ENCODE measurements at regions not wholly inside any gene's neighbourhood (a gene's known extent, or its start where the extent isn't known, plus 50 kb on each side); places are given as distances from the start of the nearest gene placed in this dataset.
"Not testable (repeated sequence)": the region's sequence is repeated elsewhere in the genome, so short reads cannot be mapped to it uniquely, and the experiment has no call there.

DNA sequence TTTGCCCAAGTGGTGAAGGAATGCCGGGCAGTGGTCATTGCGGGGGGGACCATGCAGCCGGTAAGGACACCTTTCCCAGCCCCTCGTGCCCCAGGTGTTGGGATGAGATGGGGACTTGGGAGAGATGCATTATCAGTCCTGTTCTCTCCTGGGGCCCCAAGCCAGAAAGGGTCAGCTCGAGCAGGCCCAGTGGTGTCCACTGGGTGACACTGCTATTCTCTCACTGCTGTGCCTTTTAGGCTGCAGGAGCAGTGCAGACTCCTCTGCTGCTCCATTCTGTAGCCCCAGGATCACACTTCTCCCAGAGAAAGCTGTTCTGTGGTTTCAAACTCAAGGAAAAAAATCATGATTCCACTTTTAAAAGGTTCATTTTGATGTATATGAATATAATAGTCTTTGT lies 99.1 kb upstream of the PZP start:
- not testable (repeated sequence) for H3K4me1 Mint-ChIP-seq; H2BK12ac ChIP-seq (ENCODE audit: insufficient read length, low read depth, low read length); H2AFZ ChIP-seq (ENCODE audit: low read length); H2BK15ac ChIP-seq (ENCODE audit: low read depth, low read length); H4K5ac ChIP-seq (ENCODE audit: insufficient read length, low read depth, low read length); H3K79me1 ChIP-seq (ENCODE audit: insufficient read depth, low read depth, low read length, poor library complexity, severe bottlenecking); H3K4ac ChIP-seq (ENCODE audit: low read depth, low read length); H3K4me2 ChIP-seq (ENCODE audit: insufficient read depth, insufficient read length, low read length); H2BK5ac ChIP-seq (ENCODE audit: insufficient read length, low read length); H4K8ac ChIP-seq (replicated peaks; ENCODE audit: insufficient read length, low read depth, low read length); H2BK120ac ChIP-seq (ENCODE audit: low read depth, low read length, poor library complexity, severe bottlenecking); H3K56ac ChIP-seq (ENCODE audit: insufficient read length, low read depth, low read length); H3K9me3 ChIP-seq (ENCODE audit: control insufficient read depth, low read depth, low read length); H3K9me3 Mint-ChIP-seq; H2BK20ac ChIP-seq (ENCODE audit: low read depth, low read length, poor library complexity, severe bottlenecking); H3K27ac ChIP-seq (ENCODE audit: insufficient read length, low read depth, low read length); H3K27me3 ChIP-seq (ENCODE audit: insufficient read depth, low read length); H3K14ac ChIP-seq (ENCODE audit: insufficient read depth, low read length); H2AK5ac ChIP-seq (ENCODE audit: insufficient read length, low read length); H3K23me2 ChIP-seq (ENCODE audit: insufficient read length, low read depth, low read length, poor library complexity, severe bottlenecking); H3K23ac ChIP-seq (ENCODE audit: insufficient read length, low read depth, low read length); H4K91ac ChIP-seq (ENCODE audit: insufficient read length, low read depth, low read length); H3K4me3 Mint-ChIP-seq; H4K20me1 ChIP-seq (ENCODE audit: control insufficient read depth, insufficient read depth, insufficient read length); H3T11ph ChIP-seq (ENCODE audit: low read length); H3K27me3 Mint-ChIP-seq (ENCODE audit: low read depth); DNase-seq; H3K18ac ChIP-seq (ENCODE audit: insufficient read length, low read depth, low read length); H3K27ac Mint-ChIP-seq; H3K9ac ChIP-seq (ENCODE audit: extremely low read depth, insufficient read length, low read length); H3K79me2 ChIP-seq (ENCODE audit: insufficient read depth, low read length); H3K4me1 ChIP-seq (ENCODE audit: insufficient read depth, low read length)
- no CpG with 5 or more reads among the region's 5 CpGs for WGBS (ENCODE audit: extremely low coverage, insufficient read length, low lambda C conversion rate)
- peaks cover 8 to 44% (median 29%) of the 10 kb centered on the region in 3 experiments; a peak in 6 of 7 replicates for H3K36me3 Mint-ChIP-seq (ENCODE audit: insufficient read depth in 1 of 3, low read depth in 3 of 3)

DNA sequence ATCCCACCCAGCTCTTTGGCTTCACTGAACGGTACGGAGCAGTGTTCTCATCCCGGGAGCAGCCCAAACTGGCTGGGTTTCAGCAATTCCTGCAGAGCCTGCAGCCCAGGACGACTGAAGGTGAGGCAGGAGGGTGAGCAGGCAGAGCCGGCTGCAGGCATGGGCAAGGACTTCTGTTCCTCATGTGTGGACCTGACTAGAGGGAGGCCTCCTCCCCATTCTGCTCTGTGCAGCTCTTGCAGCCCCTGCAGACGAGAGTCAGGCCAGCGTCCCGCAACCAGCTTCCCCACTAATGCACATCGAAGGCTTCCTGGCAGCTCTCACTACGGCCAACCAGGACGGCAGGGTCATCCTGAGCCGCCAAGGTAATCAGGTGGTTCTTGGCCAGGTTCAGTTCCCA lies 97.8 kb upstream of the PZP start:
- not testable (repeated sequence) for H3K27me3 ChIP-seq (ENCODE audit: insufficient read depth, low read length); H3K27ac Mint-ChIP-seq; H3K9me3 ChIP-seq (ENCODE audit: control insufficient read depth, low read depth, low read length); H3K79me2 ChIP-seq (ENCODE audit: insufficient read depth, low read length); H3K14ac ChIP-seq (ENCODE audit: insufficient read depth, low read length); H3K56ac ChIP-seq (ENCODE audit: insufficient read length, low read depth, low read length); H2BK15ac ChIP-seq (ENCODE audit: low read depth, low read length); H3K18ac ChIP-seq (ENCODE audit: insufficient read length, low read depth, low read length); H3K9ac ChIP-seq (ENCODE audit: extremely low read depth, insufficient read length, low read length); H2BK120ac ChIP-seq (ENCODE audit: low read depth, low read length, poor library complexity, severe bottlenecking); H2BK20ac ChIP-seq (ENCODE audit: low read depth, low read length, poor library complexity, severe bottlenecking); H3K4me2 ChIP-seq (ENCODE audit: insufficient read depth, insufficient read length, low read length); H3T11ph ChIP-seq (ENCODE audit: low read length); H4K20me1 ChIP-seq (ENCODE audit: control insufficient read depth, insufficient read depth, insufficient read length); H3K4me1 Mint-ChIP-seq; H2BK12ac ChIP-seq (ENCODE audit: insufficient read length, low read depth, low read length); H4K5ac ChIP-seq (ENCODE audit: insufficient read length, low read depth, low read length); H3K23me2 ChIP-seq (ENCODE audit: insufficient read length, low read depth, low read length, poor library complexity, severe bottlenecking); H2AFZ ChIP-seq (ENCODE audit: low read length); H4K91ac ChIP-seq (ENCODE audit: insufficient read length, low read depth, low read length); H4K8ac ChIP-seq (replicated peaks; ENCODE audit: insufficient read length, low read depth, low read length); H2AK5ac ChIP-seq (ENCODE audit: insufficient read length, low read length); H3K27ac ChIP-seq (ENCODE audit: insufficient read length, low read depth, low read length); H3K27me3 Mint-ChIP-seq (ENCODE audit: low read depth); H3K9me3 Mint-ChIP-seq; DNase-seq; H3K4ac ChIP-seq (ENCODE audit: low read depth, low read length); H3K4me3 Mint-ChIP-seq; H2BK5ac ChIP-seq (ENCODE audit: insufficient read length, low read length); H3K23ac ChIP-seq (ENCODE audit: insufficient read length, low read depth, low read length); H3K4me1 ChIP-seq (ENCODE audit: insufficient read depth, low read length); H3K79me1 ChIP-seq (ENCODE audit: insufficient read depth, low read depth, low read length, poor library complexity, severe bottlenecking)
- no CpG with 5 or more reads among the region's 12 CpGs for WGBS (ENCODE audit: extremely low coverage, insufficient read length, low lambda C conversion rate)
- H3K36me3 Mint-ChIP-seq (ENCODE audit: insufficient read depth in 1 of 3, low read depth in 3 of 3), result peaks cover 0 to 35% (median 19%) of the 10 kb centered on the region in 3 experiments; a peak in 5 of 7 replicates

Measured in H9 (cell line).